ENCODE measurements at regions not wholly inside any gene's neighbourhood (a gene's known extent, or its start where the extent isn't known, plus 50 kb on each side); places are given as distances from the start of the nearest gene placed in this dataset.

DNA sequence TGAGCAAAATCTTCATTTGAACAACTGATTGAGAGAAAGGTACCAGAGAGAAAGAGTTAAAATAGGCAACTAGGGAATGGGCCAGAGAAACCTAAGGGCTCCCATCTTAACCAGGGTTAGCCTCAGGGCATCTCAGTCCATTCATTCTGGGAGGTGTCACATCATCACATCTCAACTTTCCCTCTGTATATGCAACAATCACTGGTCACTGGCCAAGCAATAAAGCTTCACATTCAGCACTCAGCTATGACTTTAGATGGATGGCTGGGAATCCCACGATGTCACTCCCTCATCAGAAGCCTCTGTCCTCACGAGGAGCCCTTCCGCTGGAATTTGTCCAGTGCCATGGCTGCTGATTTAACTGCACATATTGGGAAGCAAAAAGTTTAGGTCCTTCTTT is 172.1 kb upstream of the MGMT start:
- Histone ChIP-seq H3K4me3 (no peak overlapping the region), H4K20me1 (no peaks in the 10 kb centered on the region), H3K36me3 (no peaks in the 10 kb centered on the region), H3K4me1 (no peaks in the 10 kb centered on the region), H3K9me3 (no peaks in the 10 kb centered on the region), H3K9ac (no peak overlapping the region), H3K4me2 (no peak overlapping the region), H3K27me3 (no peaks in the 10 kb centered on the region), H3K27ac (no peak overlapping the region)
- no peak for TF ChIP-seq Cebpa-rat (IDR thresholded peaks at IDR 0.05)

DNA sequence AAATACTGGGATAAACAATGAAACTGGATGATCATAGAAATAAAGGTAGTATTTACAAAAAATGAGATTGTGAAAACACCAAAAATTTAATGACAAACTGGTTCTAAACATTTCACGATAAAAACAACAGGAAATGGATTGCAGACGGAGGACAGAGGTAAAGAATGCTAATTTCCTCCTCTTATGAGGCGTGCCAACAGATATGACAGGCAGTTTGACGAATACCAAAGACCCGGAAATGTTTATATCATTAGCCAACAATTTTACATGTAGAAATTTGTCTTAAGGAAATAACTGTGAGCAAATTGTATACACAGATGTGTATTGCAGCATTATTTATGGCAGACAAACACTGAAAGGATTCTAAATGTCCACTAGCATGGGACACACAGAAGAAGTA is 162.0 kb upstream of the MGMT start:
- Histone ChIP-seq H3K27me3 (no peaks in the 10 kb centered on the region), H3K4me2 (no peak overlapping the region), H3K9ac (no peak overlapping the region), H3K27ac (no peak overlapping the region), H3K4me3 (no peak overlapping the region), H4K20me1 (no peaks in the 10 kb centered on the region), H3K4me1 (no peaks in the 10 kb centered on the region), H3K36me3 (no peaks in the 10 kb centered on the region), H3K9me3 (no peaks in the 10 kb centered on the region)
- TF ChIP-seq Cebpa-rat (IDR thresholded peaks at IDR 0.05) = no peak

DNA sequence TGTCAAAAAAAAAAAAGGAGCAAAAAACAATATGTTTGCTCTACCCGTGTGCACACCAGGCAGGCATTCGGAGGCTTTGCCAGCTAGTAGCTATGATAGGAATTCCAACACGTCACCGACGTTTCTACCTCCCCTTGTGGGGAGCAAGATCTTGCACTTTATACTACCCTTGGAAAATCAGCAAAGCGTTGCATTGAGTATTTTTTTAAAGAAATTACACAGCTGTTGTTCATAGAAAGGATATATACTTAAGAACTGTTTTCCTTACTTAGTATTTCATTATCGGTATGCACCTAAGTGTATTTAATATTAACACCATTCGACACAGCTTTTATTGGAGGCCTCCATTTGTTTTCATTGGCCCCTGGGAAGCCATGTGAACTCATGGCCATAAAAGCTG is 159.9 kb upstream of the MGMT start:
- H3K9ac ChIP-seq = no peak overlapping the region
- H3K9me3 ChIP-seq = no peaks in the 10 kb centered on the region
- H4K20me1 ChIP-seq = no peaks in the 10 kb centered on the region
- no peaks in the 10 kb centered on the region for H3K36me3 ChIP-seq
- no peak overlapping the region for H3K27ac ChIP-seq
- no peaks in the 10 kb centered on the region for H3K27me3 ChIP-seq
- H3K4me2 ChIP-seq = no peak overlapping the region
- no peak overlapping the region for H3K4me3 ChIP-seq
- no peaks in the 10 kb centered on the region for H3K4me1 ChIP-seq
- no peak for TF ChIP-seq Cebpa-rat (IDR thresholded peaks at IDR 0.05)

DNA sequence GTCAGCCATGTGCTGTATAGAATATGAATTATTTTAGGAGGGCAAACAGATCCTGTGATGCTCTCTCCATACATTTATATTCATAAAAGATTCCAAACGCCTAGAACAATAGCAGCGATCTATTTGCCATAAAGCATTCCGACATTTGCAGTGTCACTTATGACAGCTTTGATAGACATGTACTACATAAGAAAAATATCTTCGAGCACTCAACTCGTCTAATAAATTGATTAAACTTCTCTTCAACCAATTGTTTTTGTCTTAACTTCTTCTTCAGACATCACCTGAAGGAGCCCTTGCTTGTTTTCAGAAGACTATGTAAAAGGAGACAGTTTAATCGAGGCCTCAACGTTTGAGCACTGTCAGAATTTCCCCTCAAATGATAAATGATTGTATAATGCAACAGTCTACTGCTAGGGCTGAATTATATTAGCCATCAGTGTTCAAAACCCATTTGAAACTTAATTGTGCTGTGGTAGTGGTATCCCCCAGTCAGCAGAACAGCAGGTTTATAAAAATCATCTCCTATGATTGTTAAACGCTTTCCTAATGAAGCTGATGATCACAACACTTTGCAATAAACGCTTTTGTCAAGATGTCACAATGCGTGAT is 158.0 kb upstream of the MGMT start:
- Histone ChIP-seq H3K4me3 (no peak overlapping the region), H4K20me1 (no peaks in the 10 kb centered on the region)

DNA sequence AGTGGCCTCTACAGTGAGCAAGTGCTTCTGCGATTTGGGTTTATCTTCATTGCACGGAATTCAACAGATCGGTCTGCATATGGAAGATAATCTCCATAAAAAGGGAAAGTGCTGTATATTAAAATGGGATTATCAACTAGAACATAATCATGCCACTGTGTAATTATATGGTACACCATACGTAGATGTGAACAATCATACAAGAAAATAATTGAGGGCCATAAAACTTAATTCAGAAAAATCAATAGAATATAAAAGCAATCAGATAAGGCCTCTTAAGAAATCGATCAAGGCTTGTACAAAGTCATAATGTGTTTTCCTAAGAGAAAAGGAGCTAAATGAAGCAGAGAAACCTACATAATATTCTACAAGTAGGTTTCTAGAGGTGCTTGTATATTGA is 157.5 kb upstream of the MGMT start:
- Histone ChIP-seq H3K27me3 (no peaks in the 10 kb centered on the region), H4K20me1 (no peaks in the 10 kb centered on the region), H3K9ac (no peak overlapping the region), H3K4me2 (no peak overlapping the region), H3K4me3 (no peak overlapping the region), H3K4me1 (no peaks in the 10 kb centered on the region), H3K36me3 (no peaks in the 10 kb centered on the region), H3K27ac (no peak overlapping the region), H3K9me3 (no peaks in the 10 kb centered on the region)
- no peak for TF ChIP-seq Cebpa-rat (IDR thresholded peaks at IDR 0.05)

More for the DNA sequence above, 158.0 kb upstream of the MGMT start:
- H3K4me1 ChIP-seq = no peaks in the 10 kb centered on the region
- TF ChIP-seq Cebpa-rat (IDR thresholded peaks at IDR 0.05) = no peak
- H3K27me3 ChIP-seq = no peaks in the 10 kb centered on the region
- H3K27ac ChIP-seq = no peak overlapping the region
- H3K9me3 ChIP-seq = no peaks in the 10 kb centered on the region
- H3K9ac ChIP-seq = no peak overlapping the region
- H3K36me3 ChIP-seq = no peaks in the 10 kb centered on the region
- no peak overlapping the region for H3K4me2 ChIP-seq

DNA sequence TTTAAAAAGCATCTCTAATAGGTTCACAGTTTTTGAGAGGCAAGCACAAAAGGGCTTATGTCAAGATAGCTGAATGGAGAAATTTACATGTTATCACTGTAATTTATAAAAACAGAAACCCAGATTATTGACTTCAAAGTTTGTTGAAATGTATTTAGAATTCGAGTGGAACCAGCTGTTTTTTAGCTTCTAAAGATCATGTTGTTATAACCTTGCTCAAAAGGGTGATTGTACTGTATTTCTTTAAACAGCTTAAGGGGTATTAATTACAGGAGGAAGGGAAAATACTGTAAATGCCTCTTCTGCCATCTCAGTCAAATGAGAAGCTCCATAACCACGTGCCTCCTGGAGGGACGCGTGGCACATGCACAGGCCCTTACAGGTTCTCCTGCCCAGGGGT is 156.2 kb upstream of the MGMT start:
- no peaks in the 10 kb centered on the region for H3K4me1 ChIP-seq
- H3K36me3 ChIP-seq = no peaks in the 10 kb centered on the region
- TF ChIP-seq Cebpa-rat (IDR thresholded peaks at IDR 0.05) = no peak
- no peaks in the 10 kb centered on the region for H4K20me1 ChIP-seq
- peaks cover 7% of the 10 kb centered on the region; the same call in 1 of the 2 replicates for H3K9me3 ChIP-seq
- no peak overlapping the region for H3K4me3 ChIP-seq
- no peaks in the 10 kb centered on the region for H3K27me3 ChIP-seq
- H3K9ac ChIP-seq = no peak overlapping the region
- no peak overlapping the region for H3K27ac ChIP-seq
- H3K4me2 ChIP-seq = no peak overlapping the region

DNA sequence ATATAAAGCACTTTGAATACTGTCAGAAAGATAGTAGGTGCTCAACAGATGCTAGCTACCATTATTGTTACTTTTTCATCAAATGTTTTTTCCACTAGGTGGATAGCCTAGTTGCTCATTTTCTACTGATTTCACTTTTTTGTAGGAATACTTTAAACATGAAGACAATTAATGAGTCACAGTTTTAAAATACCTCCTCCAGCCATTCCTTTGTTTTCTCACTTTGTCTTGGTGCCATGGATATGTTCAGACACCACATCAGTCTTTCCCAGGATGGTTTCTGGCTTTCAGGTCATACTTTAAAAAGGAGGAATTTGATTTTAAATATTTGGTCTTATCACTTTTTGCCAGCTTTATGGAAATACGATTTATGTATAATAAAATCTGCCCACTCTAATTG is 147.1 kb upstream of the MGMT start:
- Histone ChIP-seq H3K27ac (no peak overlapping the region), H3K9me3 (peaks cover 25% of the 10 kb centered on the region)

DNA sequence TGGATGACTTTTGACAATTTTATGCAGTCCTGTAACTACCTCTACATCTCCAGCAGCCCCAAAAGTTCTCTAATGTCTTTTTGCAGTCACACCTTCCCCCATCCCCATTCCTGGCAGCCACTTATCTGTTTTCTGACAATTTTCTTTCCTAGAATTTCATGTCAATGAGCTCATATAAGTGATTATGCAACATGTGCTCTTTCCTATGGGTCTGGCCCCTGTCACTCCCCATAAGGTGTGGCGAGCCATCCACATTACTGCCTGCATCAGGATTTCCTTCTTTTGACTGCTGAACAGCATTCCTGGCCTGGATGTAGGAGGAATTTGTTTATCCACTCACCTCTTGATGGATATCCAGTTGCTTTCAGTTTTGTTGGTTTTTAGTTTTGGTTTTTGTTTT is 146.7 kb upstream of the MGMT start:
- H3K27me3 ChIP-seq = no peaks in the 10 kb centered on the region
- no peak overlapping the region for H3K4me3 ChIP-seq
- TF ChIP-seq Cebpa-rat (IDR thresholded peaks at IDR 0.05) = no peak
- no peak overlapping the region for H3K27ac ChIP-seq
- H3K9me3 ChIP-seq = peaks cover 23% of the 10 kb centered on the region
- H4K20me1 ChIP-seq = no peaks in the 10 kb centered on the region
- H3K4me2 ChIP-seq = no peak overlapping the region
- H3K9ac ChIP-seq = no peak overlapping the region
- H3K4me1 ChIP-seq = peaks cover 12% of the 10 kb centered on the region
- H3K36me3 ChIP-seq = no peaks in the 10 kb centered on the region

More for the DNA sequence above, 147.1 kb upstream of the MGMT start:
- Histone ChIP-seq H3K27me3 (no peaks in the 10 kb centered on the region), H3K4me1 (peaks cover 12% of the 10 kb centered on the region), H3K36me3 (no peaks in the 10 kb centered on the region), H3K4me2 (no peak overlapping the region), H4K20me1 (no peaks in the 10 kb centered on the region), H3K9ac (no peak overlapping the region), H3K4me3 (no peak overlapping the region)
- TF ChIP-seq Cebpa-rat (IDR thresholded peaks at IDR 0.05) = no peak

DNA sequence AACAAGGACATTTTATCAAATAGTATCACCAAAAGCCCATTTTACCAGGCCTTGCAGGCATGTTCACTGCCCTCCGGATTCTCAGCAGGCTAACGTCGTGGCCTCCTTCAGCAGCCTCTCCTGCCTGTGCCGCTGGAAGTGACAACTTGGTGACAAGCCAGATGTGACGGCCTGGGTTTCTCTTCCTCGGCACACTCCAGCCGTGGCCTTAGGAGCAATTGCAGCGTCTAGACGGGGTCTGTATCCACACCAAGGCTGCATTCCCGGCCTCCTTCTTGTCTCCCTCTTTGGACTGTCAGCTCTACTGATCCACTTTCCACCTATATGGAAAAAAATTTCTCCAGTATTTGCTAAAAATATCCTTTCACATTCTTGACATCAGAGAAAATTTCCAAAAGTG is 145.3 kb upstream of the MGMT start:
- no peak overlapping the region for H3K9ac ChIP-seq
- no peaks in the 10 kb centered on the region for H3K36me3 ChIP-seq
- H3K4me2 ChIP-seq = no peak overlapping the region
- H4K20me1 ChIP-seq = no peaks in the 10 kb centered on the region
- no peaks in the 10 kb centered on the region for H3K27me3 ChIP-seq
- H3K4me3 ChIP-seq = no peak overlapping the region
- peaks cover 11% of the 10 kb centered on the region for H3K9me3 ChIP-seq
- no peak for TF ChIP-seq Cebpa-rat (IDR thresholded peaks at IDR 0.05)
- no peak overlapping the region for H3K27ac ChIP-seq
- H3K4me1 ChIP-seq = peaks cover 12% of the 10 kb centered on the region

DNA sequence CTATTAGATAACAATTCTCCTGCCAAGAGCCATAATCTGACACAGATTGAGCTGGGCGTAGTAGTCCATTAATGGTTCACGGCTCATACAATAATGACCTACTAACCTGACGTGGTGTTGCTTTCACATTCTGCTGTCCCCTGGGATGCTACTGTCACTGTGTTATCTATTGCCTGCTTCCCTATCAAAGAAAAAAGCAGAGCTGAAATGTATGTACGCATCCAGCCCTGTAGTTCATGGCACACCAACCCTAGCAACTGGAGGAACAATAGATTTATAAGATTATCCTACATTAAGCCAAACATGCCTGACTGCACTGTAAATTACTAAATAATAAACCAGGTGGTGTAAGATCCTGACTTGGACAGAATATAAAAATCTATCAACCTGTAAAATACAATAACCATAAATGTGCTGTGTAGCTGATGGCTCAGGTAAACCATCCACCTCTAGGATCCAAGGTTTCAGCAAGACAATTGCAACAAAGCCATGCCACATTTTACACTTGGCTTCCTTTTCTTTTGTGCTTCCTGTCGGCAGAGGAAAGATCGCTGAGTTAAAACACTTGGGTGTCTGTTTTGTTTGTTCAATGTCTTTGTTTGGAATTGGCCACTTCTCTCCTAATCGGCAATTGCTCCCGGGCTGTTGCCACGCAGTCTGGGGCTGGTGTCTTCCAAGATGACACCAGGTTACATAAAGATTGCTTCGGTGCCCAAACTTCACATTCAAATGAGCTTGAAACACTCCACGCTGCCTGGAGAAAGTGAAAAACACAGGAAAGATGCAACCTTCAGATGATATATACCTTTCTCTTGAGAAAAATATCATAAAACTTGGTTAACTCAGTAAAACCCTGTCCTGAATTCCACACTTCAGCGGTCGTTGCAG is 143.9 kb upstream of the MGMT start:
- H3K27me3 ChIP-seq = no peaks in the 10 kb centered on the region
- no peak overlapping the region for H3K27ac ChIP-seq
- H3K9me3 ChIP-seq = peaks cover 7% of the 10 kb centered on the region
- peaks cover 19% of the 10 kb centered on the region for H3K4me1 ChIP-seq
- TF ChIP-seq Cebpa-rat (IDR thresholded peaks at IDR 0.05) = no peak
- no peak overlapping the region for H3K9ac ChIP-seq
- no peaks in the 10 kb centered on the region for H4K20me1 ChIP-seq
- peak overlapping the region; percentile 16 for H3K4me2 ChIP-seq
- H3K4me3 ChIP-seq = no peak overlapping the region
- no peaks in the 10 kb centered on the region for H3K36me3 ChIP-seq
